Stimulated activated CD4-positive, alpha-beta T cell treated with anti-CD3 and anti-CD28 coated beads, TNF-alpha, amount 100 ng/mL, for 4 hours (primary cell): ENCODE measurements at regions not wholly inside any gene's neighbourhood (a gene's known extent, or its start where the extent isn't known, plus 50 kb on each side); places are given as distances from the start of the nearest gene placed in this dataset.

Source experiments
- DNase-seq, 3 experiments: peaks; one replicate each; pipeline ENCODE4 v3.0.0-alpha.2; 2020; ENCODE audit warnings: low read depth in 3 of 3

- no peak for DNase-seq
Measured at GRCh38 chr4:114527170-114527569, 71.4 kb upstream of the UGT8 start.

DNA sequence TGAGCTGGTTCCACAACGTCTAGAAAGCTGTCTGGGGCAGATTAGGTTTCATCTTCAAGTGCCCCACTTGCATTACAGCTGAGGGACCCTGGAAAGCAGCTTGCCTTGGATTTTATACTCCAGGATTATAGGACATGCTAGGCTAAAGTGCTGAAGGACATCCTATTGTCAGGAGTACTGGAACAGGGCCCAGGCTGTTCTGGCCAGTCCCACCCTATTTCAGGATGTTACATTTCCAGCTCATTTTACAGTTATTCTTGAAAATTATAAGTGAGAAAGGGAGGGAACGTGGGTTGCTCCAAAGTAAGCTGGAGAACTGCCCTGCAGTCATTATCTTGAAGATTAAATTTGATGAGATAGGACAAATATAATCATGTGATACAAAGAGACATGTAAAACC is 71.0 kb upstream of the UGT8 start:
- DNase-seq: no peak

DNA sequence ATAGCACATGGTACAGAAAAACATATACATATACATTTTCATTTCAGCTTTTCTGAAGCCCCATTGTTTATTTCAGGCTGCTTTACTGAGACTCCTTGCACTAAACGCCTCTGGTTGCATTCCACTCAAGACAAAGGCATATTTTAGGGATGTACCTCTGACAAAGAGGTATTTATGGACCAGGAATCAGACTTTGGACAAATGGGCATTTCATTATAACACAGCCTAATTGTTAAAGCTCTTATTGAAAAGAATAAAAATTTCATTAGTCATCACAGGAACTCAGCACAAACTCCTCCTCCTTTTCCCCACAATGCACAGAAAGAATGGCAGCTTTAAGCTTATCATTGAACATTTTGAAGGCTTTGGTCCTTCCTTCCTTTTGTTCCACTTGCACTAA is 62.9 kb upstream of the UGT8 start:
- DNase-seq: no peak

- no peak for DNase-seq
Measured at GRCh38 chr4:114537352-114537751, 61.3 kb upstream of the UGT8 start.

DNA sequence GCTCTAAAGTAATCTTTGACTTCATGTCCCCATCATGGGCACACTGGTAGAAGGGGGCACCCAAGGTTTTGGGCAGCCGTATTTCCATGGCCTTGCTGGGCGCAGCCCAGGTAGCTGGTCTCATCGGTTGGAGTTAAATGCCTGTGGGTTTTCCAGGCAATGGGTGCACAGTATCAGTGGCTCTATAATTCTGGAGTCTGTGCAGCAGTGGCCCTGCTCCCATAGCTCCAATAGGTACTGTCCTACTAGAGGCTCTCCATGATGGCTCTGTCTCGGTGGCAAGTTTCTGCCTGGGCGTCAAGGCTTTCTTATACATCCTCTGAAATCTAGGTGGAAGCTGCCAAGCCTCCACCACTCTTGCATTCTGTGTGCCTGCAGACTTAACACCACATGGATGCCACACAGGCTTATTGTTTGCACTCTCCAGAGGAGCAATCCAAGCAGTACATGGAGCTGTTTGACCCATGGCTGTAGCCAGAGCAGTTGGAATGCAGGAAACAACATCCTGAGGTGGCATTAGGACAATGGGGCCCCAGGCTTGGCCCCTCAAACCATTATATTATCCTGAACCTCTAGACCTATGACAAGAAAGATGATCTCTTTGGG is 60.5 kb upstream of the UGT8 start:
- DNase-seq: no peak

- DNase-seq: no peak
Measured at GRCh38 chr4:114539985-114540384, 58.6 kb upstream of the UGT8 start.

GRCh38 chr4:114547340-114548134 is 51.1 kb upstream of the UGT8 start:
- no peak for DNase-seq
